GM23338 (cell line): ENCODE measurements at regions not wholly inside any gene's neighbourhood (a gene's known extent, or its start where the extent isn't known, plus 50 kb on each side); places are given as distances from the start of the nearest gene placed in this dataset.

Experiments used
- ATAC-seq: fragments of 200-7000 bp; cut with Tn5 transposase; 3 replicates; pipeline ENCODE4 v1.9.1; 2020
- DNase-seq: peaks from one replicate; pipeline ENCODE4 v3.0.0-alpha.2; 2015; ENCODE audit warnings: low spot score
- H2AFZ ChIP-seq: fragments of 200-600 bp; sonication (generic); 2 replicates; pipeline ENCODE4 v1.8.0; 2016; ENCODE audit warnings: antibody characterized with exemption, mild to moderate bottlenecking, moderate library complexity
- H3F3A ChIP-seq: fragments of 200-600 bp; sonication (generic); replicated peaks from 2 replicates; pipeline ENCODE4 v1.8.0; 2017; ENCODE audit warnings: antibody characterized with exemption, mixed run types, low read depth
- H3K27ac ChIP-seq: fragments of 200-600 bp; sonication (generic); 2 replicates; pipeline ENCODE4 v1.6.1; 2016; ENCODE audit warnings: low read depth
- H3K27me3 ChIP-seq: fragments of 200-600 bp; sonication (generic); 2 replicates; pipeline ENCODE4 v1.8.0; 2016; ENCODE audit warnings: mild to moderate bottlenecking, mixed run types, moderate library complexity; ENCODE audit not compliant: insufficient read depth
- H3K36me3 ChIP-seq: fragments of 200-600 bp; sonication (generic); 2 replicates; pipeline ENCODE4 v1.8.0; 2016; ENCODE audit warnings: mild to moderate bottlenecking; ENCODE audit not compliant: insufficient read depth
- H3K4me1 ChIP-seq: fragments of 200-600 bp; sonication (generic); 2 replicates; pipeline ENCODE4 v1.8.0; 2016; ENCODE audit warnings: mild to moderate bottlenecking, moderate library complexity; ENCODE audit not compliant: insufficient read depth
- H3K4me2 ChIP-seq: fragments of 200-600 bp; sonication (generic); 2 replicates; pipeline ENCODE4 v1.7.1; 2017; ENCODE audit warnings: mixed run types
- H3K4me3 ChIP-seq: fragments of 200-600 bp; sonication (generic); 2 replicates; pipeline ENCODE4 v1.6.1; 2016; ENCODE audit warnings: mixed run types
- H3K79me2 ChIP-seq: fragments of 200-600 bp; sonication (generic); replicated peaks from 2 replicates; pipeline ENCODE4 v1.8.0; 2017; ENCODE audit warnings: mild to moderate bottlenecking; ENCODE audit not compliant: insufficient read depth
- H3K9me2 ChIP-seq: fragments of 200-600 bp; sonication (generic); 2 replicates; pipeline ENCODE4 v1.8.0; 2017; ENCODE audit not compliant: insufficient read depth
- H4K20me1 ChIP-seq: fragments of 200-600 bp; sonication (generic); replicated peaks from 2 replicates; pipeline ENCODE4 v1.8.0; 2017; ENCODE audit warnings: mild to moderate bottlenecking; ENCODE audit not compliant: insufficient read depth
- H3K27ac Mint-ChIP-seq: 2 replicates; pipeline ENCODE4 v1.8.0; 2020; ENCODE audit warnings: inconsistent platforms, mild to moderate bottlenecking, moderate library complexity, mixed read lengths
- H3K27me3 Mint-ChIP-seq: 3 replicates; pipeline ENCODE4 v1.8.0; 2022; ENCODE audit warnings: low read depth, mild to moderate bottlenecking, moderate library complexity, mixed read lengths, inconsistent platforms; ENCODE audit not compliant: insufficient read depth, poor library complexity
- H3K36me3 Mint-ChIP-seq: 3 replicates; pipeline ENCODE4 v1.8.0; 2021; ENCODE audit warnings: low read depth, mild to moderate bottlenecking, inconsistent platforms, moderate library complexity, mixed read lengths
- H3K4me1 Mint-ChIP-seq: 3 replicates; pipeline ENCODE4 v1.8.0; 2020; ENCODE audit warnings: mild to moderate bottlenecking, inconsistent platforms, mixed read lengths
- H3K4me3 Mint-ChIP-seq: 3 replicates; pipeline ENCODE4 v1.8.0; 2021; ENCODE audit warnings: moderate library complexity, mild to moderate bottlenecking, inconsistent platforms, mixed read lengths
- H3K9me3 Mint-ChIP-seq: 3 replicates; pipeline ENCODE4 v1.8.0; 2020; ENCODE audit warnings: moderate library complexity, mild to moderate bottlenecking, inconsistent platforms, mixed read lengths
- EZH2 ChIP-seq: fragments of 200-600 bp; sonication (generic); IDR thresholded peaks from one replicate; pipeline ENCODE4 v1.8.0; 2017; ENCODE audit warnings: antibody characterized with exemption, mild to moderate bottlenecking, low read depth; ENCODE audit not compliant: unreplicated experiment
- EZH2phosphoT487 ChIP-seq: fragments of 200-600 bp; sonication (generic); IDR thresholded peaks from one replicate; pipeline ENCODE4 v1.8.1; 2018; ENCODE audit warnings: antibody characterized with exemption; ENCODE audit not compliant: unreplicated experiment
- JUNB ChIP-seq: IDR thresholded peaks from one replicate; pipeline ENCODE4 v1.6.1; 2016; ENCODE audit warnings: antibody characterized with exemption; ENCODE audit not compliant: unreplicated experiment
- POLR2AphosphoS5 ChIP-seq: IDR thresholded peaks from 2 replicates; pipeline ENCODE4 v1.6.1; 2016; ENCODE audit warnings: antibody characterized with exemption, low read depth
- ZNF114 ChIP-seq: fragments of 250-450 bp; sonication (Bioruptor Pico); IDR thresholded peaks from 2 replicates; pipeline ENCODE4 v1.5.0; 2020; ENCODE audit warnings: mild to moderate bottlenecking, moderate library complexity
- ZNF331 ChIP-seq: fragments of 250-450 bp; sonication (Bioruptor Pico); IDR thresholded peaks from 2 replicates; pipeline ENCODE4 v1.5.0; 2020; ENCODE audit warnings: low read depth, mild to moderate bottlenecking, moderate library complexity
- TF ChIP-seq, protein P1 (sequence below): IDR thresholded peaks from one replicate; pipeline ENCODE4 v1.6.1; 2018; ENCODE audit warnings: antibody characterized with exemption; ENCODE audit not compliant: unreplicated experiment
- TF ChIP-seq, protein P2 (sequence below): IDR thresholded peaks from 2 replicates; pipeline ENCODE4 v1.6.1; 2016; ENCODE audit warnings: antibody characterized with exemption
- TF ChIP-seq, protein P3 (sequence below), 2 experiments: fragments of 200-600 bp in 1 of 2; sonication (generic) in 1 of 2; conservative IDR thresholded peaks; 2 replicates each; pipeline versions ENCODE4 v1.5.1 to v1.6.1; 2016 to 2017; ENCODE audit warnings: antibody characterized with exemption in 2 of 2, low read depth in 2 of 2, mild to moderate bottlenecking in 2 of 2, moderate library complexity in 1 of 2

DNA sequence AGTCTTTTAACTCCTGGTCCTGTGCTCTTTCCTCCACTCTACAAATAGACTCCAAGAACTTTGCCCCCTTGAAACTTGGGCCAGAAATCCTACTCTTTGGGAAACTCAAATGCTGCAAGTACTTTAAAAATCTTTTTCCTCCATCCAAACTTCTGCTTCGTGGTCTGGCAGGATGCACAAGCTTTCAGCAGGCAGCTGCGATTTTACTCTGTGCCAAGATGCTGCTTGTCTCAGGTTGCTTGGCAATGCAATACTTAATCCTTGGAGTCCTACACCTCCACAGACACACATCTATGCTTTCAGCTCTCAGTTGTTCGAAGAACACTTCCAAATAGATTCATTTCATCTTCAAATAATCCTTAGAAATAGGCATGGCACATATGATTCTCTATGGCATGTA, 435.3 kb upstream of the USP24 start:
- H3F3A ChIP-seq, result no peaks in the 10 kb centered on the region

DNA sequence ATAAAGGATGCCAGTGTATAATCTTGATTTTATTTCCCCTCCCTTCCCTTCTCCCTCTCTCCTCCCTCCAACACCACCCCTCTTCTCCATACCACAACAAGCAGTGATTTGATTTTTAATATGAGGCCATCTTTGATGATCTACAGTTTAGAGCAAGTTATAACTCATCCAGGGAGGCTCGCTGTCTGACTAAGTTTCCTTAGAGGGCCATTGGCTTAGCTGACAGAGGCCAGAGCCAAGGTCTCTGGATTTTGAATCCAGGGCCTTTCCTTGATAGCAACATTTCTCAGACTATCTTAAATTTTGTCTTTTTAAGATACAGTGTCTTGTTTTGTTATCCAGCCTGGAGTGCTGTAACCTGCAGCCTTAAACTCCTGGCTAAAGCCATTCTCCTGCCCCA, 431.0 kb upstream of the USP24 start:
- no peak overlapping the region for H3K4me3 Mint-ChIP-seq
- Histone ChIP-seq H3K4me2 (no peak overlapping the region), H4K20me1 (no peaks in the 10 kb centered on the region), H3F3A (no peaks in the 10 kb centered on the region), H3K4me3 (no peak overlapping the region), H3K27ac (no peak overlapping the region), H3K79me2 (no peaks in the 10 kb centered on the region), H3K4me1 (no peaks in the 10 kb centered on the region), H2AFZ (no peak overlapping the region), H3K27me3 (no peaks in the 10 kb centered on the region), H3K36me3 (no peaks in the 10 kb centered on the region), H3K9me2 (no peaks in the 10 kb centered on the region)
- ATAC-seq (no peak), DNase-seq (no peak)
- H3K27ac Mint-ChIP-seq, result no peak overlapping the region
- no peaks in the 10 kb centered on the region for H3K36me3 Mint-ChIP-seq
- no peaks in the 10 kb centered on the region for H3K4me1 Mint-ChIP-seq
- H3K27me3 Mint-ChIP-seq, result no peaks in the 10 kb centered on the region
- no peaks in the 10 kb centered on the region; the same call in 2 of the 3 replicates for H3K9me3 Mint-ChIP-seq
- TF ChIP-seq, protein P1, sequence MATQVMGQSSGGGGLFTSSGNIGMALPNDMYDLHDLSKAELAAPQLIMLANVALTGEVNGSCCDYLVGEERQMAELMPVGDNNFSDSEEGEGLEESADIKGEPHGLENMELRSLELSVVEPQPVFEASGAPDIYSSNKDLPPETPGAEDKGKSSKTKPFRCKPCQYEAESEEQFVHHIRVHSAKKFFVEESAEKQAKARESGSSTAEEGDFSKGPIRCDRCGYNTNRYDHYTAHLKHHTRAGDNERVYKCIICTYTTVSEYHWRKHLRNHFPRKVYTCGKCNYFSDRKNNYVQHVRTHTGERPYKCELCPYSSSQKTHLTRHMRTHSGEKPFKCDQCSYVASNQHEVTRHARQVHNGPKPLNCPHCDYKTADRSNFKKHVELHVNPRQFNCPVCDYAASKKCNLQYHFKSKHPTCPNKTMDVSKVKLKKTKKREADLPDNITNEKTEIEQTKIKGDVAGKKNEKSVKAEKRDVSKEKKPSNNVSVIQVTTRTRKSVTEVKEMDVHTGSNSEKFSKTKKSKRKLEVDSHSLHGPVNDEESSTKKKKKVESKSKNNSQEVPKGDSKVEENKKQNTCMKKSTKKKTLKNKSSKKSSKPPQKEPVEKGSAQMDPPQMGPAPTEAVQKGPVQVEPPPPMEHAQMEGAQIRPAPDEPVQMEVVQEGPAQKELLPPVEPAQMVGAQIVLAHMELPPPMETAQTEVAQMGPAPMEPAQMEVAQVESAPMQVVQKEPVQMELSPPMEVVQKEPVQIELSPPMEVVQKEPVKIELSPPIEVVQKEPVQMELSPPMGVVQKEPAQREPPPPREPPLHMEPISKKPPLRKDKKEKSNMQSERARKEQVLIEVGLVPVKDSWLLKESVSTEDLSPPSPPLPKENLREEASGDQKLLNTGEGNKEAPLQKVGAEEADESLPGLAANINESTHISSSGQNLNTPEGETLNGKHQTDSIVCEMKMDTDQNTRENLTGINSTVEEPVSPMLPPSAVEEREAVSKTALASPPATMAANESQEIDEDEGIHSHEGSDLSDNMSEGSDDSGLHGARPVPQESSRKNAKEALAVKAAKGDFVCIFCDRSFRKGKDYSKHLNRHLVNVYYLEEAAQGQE, result no peak
- no peak for TF ChIP-seq EZH2phosphoT487
- TF ChIP-seq POLR2AphosphoS5, result no peak
- no peak for TF ChIP-seq ZNF331
- TF ChIP-seq, protein P2, sequence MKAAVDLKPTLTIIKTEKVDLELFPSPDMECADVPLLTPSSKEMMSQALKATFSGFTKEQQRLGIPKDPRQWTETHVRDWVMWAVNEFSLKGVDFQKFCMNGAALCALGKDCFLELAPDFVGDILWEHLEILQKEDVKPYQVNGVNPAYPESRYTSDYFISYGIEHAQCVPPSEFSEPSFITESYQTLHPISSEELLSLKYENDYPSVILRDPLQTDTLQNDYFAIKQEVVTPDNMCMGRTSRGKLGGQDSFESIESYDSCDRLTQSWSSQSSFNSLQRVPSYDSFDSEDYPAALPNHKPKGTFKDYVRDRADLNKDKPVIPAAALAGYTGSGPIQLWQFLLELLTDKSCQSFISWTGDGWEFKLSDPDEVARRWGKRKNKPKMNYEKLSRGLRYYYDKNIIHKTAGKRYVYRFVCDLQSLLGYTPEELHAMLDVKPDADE, result no peak
- TF ChIP-seq EZH2, result no peak
- TF ChIP-seq, protein P3, sequence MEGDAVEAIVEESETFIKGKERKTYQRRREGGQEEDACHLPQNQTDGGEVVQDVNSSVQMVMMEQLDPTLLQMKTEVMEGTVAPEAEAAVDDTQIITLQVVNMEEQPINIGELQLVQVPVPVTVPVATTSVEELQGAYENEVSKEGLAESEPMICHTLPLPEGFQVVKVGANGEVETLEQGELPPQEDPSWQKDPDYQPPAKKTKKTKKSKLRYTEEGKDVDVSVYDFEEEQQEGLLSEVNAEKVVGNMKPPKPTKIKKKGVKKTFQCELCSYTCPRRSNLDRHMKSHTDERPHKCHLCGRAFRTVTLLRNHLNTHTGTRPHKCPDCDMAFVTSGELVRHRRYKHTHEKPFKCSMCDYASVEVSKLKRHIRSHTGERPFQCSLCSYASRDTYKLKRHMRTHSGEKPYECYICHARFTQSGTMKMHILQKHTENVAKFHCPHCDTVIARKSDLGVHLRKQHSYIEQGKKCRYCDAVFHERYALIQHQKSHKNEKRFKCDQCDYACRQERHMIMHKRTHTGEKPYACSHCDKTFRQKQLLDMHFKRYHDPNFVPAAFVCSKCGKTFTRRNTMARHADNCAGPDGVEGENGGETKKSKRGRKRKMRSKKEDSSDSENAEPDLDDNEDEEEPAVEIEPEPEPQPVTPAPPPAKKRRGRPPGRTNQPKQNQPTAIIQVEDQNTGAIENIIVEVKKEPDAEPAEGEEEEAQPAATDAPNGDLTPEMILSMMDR (conservative IDR thresholded peaks at IDR 0.05; ENCODE audit: low read depth in 2 of 2), result no peak
- TF ChIP-seq ZNF114 (CRISPR knock-in tag), result no peak
- TF ChIP-seq JUNB, result no peak

More for the DNA sequence above, 435.3 kb upstream of the USP24 start:
- Mint-ChIP-seq H3K27ac (no peak overlapping the region), H3K27me3 (no peaks in the 10 kb centered on the region), H3K4me3 (no peak overlapping the region), H3K9me3 (no peaks in the 10 kb centered on the region; the same call in 2 of the 3 replicates), H3K4me1 (peaks cover 11% of the 10 kb centered on the region), H3K36me3 (no peaks in the 10 kb centered on the region)
- no peaks in the 10 kb centered on the region for H3K36me3 ChIP-seq
- H3K79me2 ChIP-seq, result no peaks in the 10 kb centered on the region
- ATAC-seq (no peak), DNase-seq (no peak)
- no peak overlapping the region for H3K4me2 ChIP-seq
- no peak overlapping the region for H3K27ac ChIP-seq
- no peak overlapping the region; the same call in 1 of the 2 replicates for H2AFZ ChIP-seq
- H4K20me1 ChIP-seq, result no peaks in the 10 kb centered on the region
- no peak overlapping the region for H3K4me3 ChIP-seq
- TF ChIP-seq, protein P1, result no peak
- TF ChIP-seq ZNF114 (CRISPR knock-in tag) (no peak), ZNF331 (no peak), EZH2 (no peak), POLR2AphosphoS5 (no peak), JUNB (no peak)
- H3K4me1 ChIP-seq, result peaks cover 5% of the 10 kb centered on the region; the same call in 1 of the 2 replicates
- H3K27me3 ChIP-seq, result no peaks in the 10 kb centered on the region
- peaks cover 6% of the 10 kb centered on the region for H3K9me2 ChIP-seq
